DMS153 treated with DMSO at 0.1 percent for 48 hours (cell line): ENCODE measurements at regions not wholly inside any gene's neighbourhood (a gene's known extent, or its start where the extent isn't known, plus 50 kb on each side); places are given as distances from the start of the nearest gene placed in this dataset.
"Not testable (repeated sequence)": the region's sequence is repeated elsewhere in the genome, so short reads cannot be mapped to it uniquely, and the experiment has no call there.

Source experiments
- DNase-seq: peaks from one replicate; lab custom pipeline; 2025; ENCODE audit not compliant: unreplicated experiment; lab: John Stamatoyannopoulos, UW

- DNase-seq, result no peak
Observed at GRCh38 chr4:104330125-104330905, 164.4 kb downstream of the CXXC4 start.

DNA sequence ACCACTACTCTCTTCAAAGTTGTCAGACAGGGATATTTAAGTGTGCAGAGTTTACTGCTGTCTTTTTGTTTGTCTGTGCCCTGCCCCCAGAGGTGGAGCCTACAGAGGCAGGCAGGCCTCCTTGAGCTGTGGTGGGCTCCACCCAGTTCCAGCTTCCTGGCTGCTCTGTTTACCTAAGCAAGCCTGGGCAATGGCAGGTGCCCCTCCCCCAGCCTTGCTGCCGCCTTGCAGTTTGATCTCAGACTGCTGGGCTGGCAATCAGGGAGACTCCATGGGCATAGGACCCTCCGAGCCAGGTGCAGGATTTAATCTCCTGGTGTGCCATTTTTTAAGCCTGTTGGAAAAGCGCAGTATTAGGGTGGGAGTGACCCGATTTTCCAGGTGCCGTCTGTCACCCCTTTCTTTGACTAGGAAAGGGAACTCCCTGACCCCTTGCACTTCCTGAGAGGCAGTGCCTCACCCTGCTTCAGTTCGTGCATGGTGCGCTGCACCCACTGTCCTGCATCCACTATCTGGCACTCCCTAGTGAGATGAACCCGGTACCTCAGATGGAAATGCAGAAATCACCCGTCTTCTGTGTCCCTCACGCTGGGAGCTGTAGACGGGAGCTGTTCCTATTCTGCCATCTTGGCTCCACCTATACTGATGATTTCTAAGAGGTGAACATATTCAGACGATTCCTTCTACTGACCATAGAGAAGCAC, 167.6 kb downstream of the CXXC4 start:
- not testable (repeated sequence) for DNase-seq

- no peak for DNase-seq
Observed at GRCh38 chr4:104302731-104303130, 192.0 kb downstream of the CXXC4 start.

DNA sequence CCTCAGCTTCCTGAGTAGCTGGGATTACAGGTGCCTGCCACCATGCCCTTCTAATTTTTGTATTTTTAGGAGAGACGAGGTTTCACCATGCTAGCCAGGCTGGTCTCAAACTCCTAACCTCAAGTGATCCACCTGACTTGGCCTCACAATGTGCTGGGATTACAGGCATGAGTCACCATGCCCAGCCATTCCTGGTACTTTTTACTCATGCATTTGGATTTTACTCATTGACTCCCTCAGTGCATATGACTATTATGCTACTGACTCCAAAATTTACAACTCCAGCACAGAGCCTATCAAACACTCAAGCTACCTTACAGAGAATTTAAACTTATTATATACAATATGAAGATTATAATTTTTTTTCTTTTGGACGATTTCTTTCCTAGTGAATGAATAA, 199.9 kb downstream of the CXXC4 start:
- DNase-seq, result no peak

- DNase-seq, result no peak
Observed at GRCh38 chr4:104286867-104287266, 207.8 kb downstream of the CXXC4 start.

GRCh38 chr4:104283303-104283702, 211.4 kb downstream of the CXXC4 start:
- DNase-seq, result no peak

DNA sequence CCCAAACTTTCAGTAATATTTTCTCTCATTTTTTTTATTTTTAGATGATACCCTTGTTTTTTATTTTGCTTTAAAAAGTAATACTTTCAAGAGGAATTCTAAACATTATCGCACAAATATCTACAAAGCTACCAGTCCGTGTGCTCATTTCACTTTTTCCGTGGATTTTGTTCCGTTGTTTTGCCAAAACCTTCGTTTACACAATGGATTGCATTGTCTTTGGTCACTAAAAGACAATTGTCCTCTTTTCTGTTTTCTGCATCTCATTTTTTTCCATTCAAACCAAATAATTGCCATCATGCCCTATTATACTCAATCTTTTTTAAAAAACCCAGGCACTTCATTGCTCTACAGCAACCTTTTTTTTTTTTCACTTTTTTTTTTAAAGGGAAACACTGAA, 214.9 kb downstream of the CXXC4 start:
- DNase-seq, result no peak

GRCh38 chr4:104272966-104273365, 221.7 kb downstream of the CXXC4 start:
- no peak for DNase-seq

DNA sequence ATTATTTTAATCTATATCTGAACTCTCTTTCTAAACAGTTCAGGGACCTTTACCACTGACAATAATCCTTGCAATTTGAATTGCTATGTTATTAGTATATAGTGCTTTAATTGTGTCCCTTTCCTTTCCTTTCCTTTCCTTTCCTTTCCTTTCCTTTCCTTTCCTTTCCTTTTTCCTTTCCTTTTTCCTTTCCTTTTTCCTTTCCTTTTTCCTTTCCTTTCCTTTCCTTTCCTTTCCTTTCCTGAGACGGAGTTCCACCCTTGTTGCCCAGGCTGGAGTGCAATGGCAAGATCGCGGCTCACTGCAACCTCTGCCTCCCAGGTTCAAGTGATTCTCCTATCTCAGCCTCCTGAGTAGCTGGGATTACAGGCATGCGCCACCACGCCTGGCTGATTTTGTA, 225.1 kb downstream of the CXXC4 start:
- DNase-seq, result not testable (repeated sequence)

DNA sequence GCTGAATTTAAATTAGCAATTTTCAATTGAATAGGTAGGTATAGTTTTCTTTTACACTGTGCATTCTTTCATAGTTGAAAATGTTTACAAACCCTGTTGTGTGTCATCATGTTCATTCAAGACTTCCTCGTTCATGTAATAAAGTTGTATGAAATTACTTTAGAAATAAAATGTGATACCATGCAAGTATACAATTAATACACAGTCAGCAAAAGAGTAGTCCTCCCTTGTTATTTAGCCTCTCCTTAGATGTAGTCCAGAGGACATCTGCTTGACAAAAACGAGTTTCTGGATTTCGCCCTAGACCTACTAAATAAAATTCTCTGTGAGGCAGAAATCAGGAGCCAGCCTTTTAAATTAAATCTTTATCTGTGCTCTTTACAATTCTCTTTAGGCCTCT, 231.6 kb downstream of the CXXC4 start:
- DNase-seq, result no peak

DNA sequence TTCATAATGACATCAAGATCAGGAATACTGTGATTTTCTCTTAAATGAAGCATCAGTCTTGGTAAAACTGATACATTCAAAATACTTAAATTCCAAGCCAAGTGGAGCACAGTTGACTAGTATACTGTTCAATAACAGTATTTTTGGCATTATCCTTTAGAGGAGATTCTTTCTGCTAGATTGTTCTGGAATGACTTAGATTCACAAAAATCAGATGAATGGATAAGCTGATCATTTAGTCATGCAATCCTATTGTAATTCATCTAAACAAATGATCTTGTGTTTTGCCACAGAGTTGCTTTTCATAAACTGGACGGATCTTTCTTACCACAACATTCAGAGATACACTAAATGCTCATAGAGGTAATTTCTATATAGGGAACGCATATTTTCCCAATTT, 232.0 kb downstream of the CXXC4 start:
- DNase-seq, result no peak

DNA sequence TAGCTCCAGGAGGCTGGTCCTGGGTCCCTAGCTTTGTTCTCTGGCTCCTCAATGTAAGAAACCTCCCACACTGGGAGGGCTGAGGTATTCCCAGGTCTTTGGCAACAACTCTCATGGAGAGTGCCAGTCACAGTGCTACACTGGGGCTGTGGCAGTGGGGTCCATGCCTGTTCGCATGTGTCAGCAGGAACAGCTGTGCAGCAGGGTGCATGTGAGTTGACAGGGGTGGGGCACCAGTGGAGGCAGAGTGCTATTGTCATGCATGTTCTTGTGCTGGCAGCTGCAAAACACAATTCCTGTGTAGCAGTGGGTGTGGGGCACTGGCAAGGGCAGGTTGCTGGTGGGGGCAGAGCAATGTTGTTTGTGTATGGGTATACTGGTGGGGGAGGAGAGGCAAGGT, 246.0 kb downstream of the CXXC4 start:
- no peak for DNase-seq

DNA sequence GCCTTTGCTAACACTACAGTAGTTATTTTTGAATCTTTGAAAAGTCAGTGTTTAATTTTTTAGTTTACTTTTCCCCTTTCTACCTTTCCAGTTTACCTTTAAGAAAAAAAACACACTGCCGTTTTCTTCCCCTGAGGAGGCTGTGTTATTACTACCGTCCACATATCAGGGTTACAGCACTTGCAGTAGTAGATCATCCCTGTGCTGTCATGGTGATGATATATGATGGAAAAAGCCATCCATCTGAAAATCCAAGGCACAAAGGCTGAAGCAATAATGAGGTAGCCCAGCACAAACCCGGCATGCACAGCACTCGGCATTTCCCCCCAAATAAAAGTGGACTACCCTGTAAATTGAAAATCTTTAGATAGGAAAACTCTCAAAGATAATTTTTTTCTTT, 258.7 kb downstream of the CXXC4 start:
- DNase-seq, result no peak

- no peak for DNase-seq
Observed at GRCh38 chr4:104217526-104217925, 277.2 kb downstream of the CXXC4 start.

DNA sequence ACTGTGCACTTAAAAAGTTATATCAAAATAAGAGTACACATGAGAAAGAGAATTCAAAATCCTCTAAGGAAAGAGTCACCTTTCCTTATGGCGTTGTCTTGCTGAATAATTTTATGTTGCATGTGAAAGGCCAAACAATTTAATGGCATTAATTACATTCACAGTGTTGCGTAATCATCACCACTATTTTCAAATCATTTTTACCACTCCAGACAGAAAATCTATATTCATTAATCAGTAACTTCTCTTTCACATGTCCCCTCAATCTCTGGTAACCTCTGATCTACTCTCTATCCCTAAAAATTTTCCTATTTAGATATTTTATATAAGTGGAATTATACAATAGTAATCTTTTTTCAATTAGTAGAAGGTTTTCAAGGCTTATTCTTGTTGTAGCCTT, 283.0 kb downstream of the CXXC4 start:
- DNase-seq, result no peak

GRCh38 chr4:104210420-104210819, 284.3 kb downstream of the CXXC4 start:
- DNase-seq, result no peak

DNA sequence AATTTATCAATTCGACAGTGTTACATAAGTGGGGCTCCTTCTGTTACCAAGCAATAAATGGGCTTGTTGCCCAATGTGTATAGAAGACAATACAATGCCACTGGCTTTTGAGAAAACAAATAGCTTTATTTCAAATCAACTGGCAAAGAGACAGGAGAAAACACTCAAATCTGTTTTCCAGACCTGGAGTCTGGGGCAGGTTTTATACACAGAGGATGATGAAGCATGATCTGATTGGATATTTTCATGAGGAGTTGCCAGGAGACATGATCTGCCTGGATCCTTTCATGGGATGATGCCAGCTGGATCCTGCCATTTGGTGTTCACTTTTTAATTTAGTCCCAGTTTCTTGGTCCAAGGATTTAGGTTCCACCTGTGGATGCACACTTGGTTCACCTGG, 287.9 kb downstream of the CXXC4 start:
- peak; percentile 36 for DNase-seq

GRCh38 chr4:104205116-104205515, 289.6 kb downstream of the CXXC4 start:
- peak; percentile 6 for DNase-seq

DNA sequence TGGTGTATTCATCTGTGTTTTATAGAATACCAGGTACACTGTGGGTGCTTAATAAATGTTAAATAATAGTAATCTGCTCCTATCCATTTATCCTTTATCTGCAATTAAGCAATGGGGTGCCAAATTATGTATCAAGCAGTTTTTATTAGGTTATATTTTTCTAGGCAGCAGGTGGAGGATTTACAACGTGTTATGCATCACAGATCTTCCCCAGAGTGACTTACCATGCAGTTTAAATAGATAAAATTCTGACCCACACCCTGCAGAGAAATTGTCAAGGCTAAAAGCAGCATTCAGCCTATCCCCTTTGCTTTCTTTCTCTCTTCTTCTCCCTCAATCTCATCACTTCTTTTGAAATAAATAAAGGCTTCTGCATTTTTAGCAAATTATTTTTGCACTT, 306.4 kb downstream of the CXXC4 start:
- no peak for DNase-seq

DNA sequence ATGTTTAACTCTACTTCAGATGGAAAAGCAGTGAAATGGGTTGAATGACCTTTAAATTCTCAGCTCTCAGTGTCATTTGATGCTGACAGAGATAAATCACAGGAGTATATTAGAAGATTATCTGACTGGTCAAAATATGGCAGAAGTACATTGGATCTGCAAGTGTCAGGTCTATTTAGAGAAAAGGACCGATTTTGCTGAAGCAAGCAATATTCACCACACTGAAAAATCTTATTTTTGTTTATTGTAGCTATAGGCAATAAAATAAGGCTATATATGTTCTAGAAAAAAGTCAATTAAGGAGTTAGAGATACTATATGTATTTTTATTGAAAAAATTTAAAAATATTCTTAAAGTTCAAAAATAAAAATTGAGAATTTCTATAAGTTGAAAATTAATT, 325.3 kb downstream of the CXXC4 start:
- no peak for DNase-seq

- no peak for DNase-seq
Observed at GRCh38 chr4:104166749-104167148, 327.9 kb downstream of the CXXC4 start.

DNA sequence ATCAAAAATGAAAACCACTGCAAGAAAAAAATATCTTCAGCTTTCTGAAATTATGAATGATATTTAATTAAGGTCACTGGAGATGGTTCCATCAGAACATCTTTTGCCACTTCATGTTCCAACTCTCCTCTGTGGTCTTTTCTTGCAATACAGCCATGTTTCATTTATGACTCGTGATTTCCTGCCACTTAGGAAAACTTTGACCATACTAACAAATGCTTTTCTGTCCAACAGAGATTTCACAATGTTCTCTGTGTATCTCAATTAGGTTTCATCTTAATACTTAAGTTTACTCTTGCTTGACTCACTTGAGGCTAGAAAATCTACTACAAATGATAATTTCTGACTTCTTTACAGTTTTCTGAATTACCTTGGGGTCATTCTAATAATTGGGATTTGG, 330.9 kb downstream of the CXXC4 start:
- no peak for DNase-seq

DNA sequence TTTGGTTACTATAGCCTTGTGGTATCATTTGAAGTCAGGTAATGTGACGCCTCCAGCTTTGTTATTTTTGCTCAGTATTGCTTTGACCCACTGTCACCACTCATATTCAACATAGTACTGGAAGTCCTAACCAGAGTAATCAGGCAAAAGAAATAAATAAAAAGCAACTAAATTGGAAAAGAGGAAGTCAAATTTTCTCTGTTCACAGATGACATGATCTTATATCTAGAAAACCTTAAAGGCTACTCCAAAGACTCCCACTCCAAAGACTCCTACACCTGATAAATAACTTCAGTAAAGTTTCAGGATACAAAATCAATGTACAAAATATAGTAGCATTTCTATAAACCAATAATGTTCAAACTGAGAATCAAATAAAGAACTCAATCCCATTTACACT, 348.6 kb downstream of the CXXC4 start:
- DNase-seq, result no peak
